Fibroblast of skin of left quadriceps (primary cell): ENCODE measurements at regions not wholly inside any gene's neighbourhood (a gene's known extent, or its start where the extent isn't known, plus 50 kb on each side); places are given as distances from the start of the nearest gene placed in this dataset.
A peak's percentile ranks its signal among the peaks of the same experiment; 100 is the strongest.

Experiments used
- DNase-seq, 2 experiments: peaks; one replicate each; pipeline ENCODE4 v3.0.0-alpha.2; 2013; ENCODE audit warnings: low read depth in 2 of 2

GRCh38 chr4:125801373-125801772 is 486.6 kb downstream of the FAT4 start:
- DNase-seq, result peak; percentile 37 to 51

- DNase-seq, result no peak
Measured at GRCh38 chr4:125801924-125802323, 487.2 kb downstream of the FAT4 start.

DNA sequence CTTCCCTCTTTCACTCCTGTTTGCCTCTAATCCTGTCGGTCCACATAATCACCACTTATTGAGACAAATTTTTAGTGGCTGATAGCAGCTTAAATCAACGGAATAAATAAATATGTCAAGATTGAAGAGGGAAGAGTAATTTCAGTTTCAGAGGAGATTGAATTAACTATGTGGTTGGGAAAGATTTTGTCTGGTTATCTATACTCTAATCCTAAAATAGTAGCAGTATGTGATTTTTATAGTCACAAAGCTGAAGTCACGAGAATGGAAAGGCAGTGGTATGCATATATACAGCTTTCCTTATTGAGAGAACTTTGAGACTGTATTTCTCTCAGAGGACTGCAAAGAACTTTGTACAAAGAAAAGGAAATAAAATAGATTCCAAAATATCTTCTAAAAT is 493.3 kb downstream of the FAT4 start:
- no peak for DNase-seq

GRCh38 chr4:125808570-125808969 is 493.8 kb downstream of the FAT4 start:
- DNase-seq, result no peak

GRCh38 chr4:125811892-125812291 is 497.1 kb downstream of the FAT4 start:
- DNase-seq, result no peak

DNA sequence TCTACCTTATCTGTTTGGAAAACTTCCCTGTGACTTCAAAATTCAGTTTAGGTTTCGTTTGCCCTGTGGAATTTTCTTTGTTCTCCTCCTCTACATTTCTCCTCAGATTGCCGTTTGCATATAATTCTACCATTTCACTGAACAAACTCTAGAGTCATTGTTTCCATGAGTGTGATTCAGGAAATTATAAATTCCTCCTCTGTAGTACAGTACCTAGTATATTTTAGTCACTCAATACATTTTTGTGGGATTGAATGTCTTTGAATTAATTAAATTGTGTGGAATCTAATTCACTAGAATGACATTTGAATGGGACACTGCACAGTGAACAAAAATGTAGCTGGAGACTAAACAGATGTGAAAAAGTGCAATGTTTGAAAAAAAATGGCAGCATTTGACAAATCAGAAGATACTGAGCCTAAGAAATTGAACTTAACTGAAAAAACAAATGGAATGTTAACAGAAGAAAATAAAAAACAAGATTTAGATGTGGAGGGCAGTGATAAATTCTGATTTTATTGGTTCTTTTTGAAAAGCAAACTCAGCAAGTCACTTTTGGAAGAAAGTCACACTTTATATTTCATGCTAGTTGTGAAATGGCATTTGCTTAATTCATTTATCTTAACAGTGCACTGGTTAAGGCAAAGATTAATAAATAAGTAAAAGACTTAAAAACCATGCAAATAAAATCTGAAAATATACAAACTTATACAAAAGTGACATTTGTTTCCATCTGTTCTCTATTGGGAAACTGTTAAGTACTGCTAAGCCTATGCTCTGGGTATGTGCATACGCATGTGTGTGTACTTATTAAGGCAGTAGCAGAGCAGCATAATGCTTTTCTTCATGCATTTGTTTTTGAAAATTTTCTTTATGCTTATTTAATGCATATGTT is 512.3 kb downstream of the FAT4 start:
- DNase-seq, result no peak

DNA sequence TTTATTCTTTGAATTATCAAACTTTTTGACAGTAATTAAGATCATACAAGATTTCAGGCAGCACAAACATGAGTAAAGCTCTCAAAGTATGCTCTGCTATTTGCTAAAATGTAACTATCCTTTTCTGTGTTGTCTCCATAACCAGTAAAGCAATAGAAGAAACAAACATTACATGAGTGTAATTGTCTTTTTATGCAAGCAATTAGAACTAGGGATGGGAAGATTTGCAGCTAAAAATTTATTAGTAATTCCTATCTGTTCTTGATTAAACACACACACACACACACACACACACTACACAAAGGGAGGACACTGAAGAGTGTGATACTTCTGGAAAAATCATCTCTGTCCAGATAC is 512.9 kb downstream of the FAT4 start:
- DNase-seq, result no peak

- no peak for DNase-seq
Measured at GRCh38 chr4:125828346-125828745, 513.6 kb downstream of the FAT4 start.

GRCh38 chr4:125832161-125832560 is 517.4 kb downstream of the FAT4 start:
- no peak for DNase-seq

GRCh38 chr4:125836597-125837195 is 521.9 kb downstream of the FAT4 start:
- DNase-seq, result no peak

- DNase-seq, result no peak
Measured at GRCh38 chr4:125837493-125838201, 522.9 kb downstream of the FAT4 start.

DNA sequence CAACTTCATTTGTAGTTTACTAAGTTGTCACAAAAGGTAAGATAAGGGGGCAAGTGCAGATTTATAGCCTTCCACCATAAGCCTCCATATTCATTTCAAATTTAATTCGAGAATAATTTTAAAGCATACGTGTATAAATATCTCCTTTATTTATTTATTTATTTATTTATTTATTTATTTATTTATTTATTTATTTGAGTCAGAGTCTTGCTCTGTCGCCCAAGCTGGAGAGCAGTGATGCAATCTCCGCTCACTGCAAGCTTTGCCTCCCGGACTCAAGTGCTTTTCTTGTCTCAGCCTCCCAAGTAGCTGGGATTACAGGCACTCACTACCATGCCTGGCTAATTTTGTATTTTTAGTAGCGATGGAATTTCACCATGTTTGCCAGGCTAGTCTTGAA is 523.4 kb downstream of the FAT4 start:
- DNase-seq, result no peak

GRCh38 chr4:125838924-125839323 is 524.2 kb downstream of the FAT4 start:
- no peak for DNase-seq

- DNase-seq, result no peak
Measured at GRCh38 chr4:125843947-125844346, 529.2 kb downstream of the FAT4 start.

DNA sequence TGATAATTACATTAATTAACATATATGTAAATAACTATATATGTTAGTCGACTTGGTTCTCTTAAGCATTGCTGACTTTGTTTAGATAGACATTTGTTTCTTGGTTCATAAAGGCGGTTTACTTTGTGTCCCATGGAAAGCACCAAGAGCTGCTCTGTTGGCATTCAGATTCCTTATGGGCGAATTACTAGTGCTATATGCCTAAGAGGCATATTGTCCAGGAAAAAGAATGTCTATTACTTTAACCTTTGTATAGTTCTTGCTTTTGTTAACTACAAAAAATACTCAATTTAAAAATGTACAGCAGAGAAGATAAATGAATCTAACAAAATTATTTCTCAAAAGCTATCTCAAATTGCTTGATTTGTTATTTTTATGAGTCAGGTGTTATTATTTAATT is 532.8 kb downstream of the FAT4 start:
- no peak for DNase-seq

GRCh38 chr4:125849869-125850268 is 535.1 kb downstream of the FAT4 start:
- peak; percentile 73 for DNase-seq

DNA sequence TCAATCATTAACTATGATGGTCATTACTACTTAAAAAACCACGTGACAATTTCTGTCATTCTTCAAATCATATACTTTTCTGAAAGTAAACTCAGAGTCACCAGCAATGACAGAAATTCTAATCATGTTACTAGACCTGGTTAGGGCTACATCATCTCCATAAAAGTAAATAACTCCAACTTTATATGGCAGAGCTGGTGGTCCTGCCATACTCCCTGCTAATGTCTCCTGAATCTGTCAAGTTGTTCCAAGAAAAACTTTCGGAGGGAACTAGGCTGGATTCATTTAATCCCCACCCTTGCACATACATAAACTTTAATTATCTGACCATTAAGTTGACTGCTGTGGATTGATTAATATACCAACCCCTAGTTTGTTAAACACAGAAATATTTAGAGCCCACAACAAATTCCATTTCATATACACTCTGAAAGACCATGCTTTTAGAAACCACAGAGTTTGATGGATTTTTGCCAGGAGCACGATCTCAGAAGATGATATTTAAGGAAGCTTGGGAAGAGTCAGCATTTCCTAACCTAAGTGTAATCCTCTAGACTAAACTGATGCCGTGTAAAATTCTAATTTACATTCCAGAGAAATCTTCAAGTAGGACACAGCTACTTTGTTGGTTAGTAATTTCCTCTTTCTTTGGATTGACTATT is 577.0 kb downstream of the FAT4 start:
- peak; percentile 100 for DNase-seq

DNA sequence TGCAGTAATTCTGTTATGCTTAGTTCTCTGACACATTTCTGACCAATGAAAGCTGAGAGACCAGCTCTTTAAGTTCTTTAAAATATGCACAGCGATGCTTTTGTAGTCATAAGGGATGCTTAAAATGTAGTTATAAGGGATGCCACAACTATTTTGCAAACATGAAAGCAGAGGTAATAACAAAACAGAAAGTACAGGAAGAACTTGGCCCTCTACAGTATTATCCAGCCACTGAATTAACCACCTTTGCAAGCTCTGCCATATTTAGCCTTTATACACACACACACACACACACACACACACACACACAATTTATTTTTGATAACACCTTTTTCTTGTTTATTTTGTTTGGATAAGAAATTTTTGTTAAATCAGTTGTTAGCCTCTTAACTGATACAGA is 590.0 kb downstream of the FAT4 start:
- no peak for DNase-seq

DNA sequence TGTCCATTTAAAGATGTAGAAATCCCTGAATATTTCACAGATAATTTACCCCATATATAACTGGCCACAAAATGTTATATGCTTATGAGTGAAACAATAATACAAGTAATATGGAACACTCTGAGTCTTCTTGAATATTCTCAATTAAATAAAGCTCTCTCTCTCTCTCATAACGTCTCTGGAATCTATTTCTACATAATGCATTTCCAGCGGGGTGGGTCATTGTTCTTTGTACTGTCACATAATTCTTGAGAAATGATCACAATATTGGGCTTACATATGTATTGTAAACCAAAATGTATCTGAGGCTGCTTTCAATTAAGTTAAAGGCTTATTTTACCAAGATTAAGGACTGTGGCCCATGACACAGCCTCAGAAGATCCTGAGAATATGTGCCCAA is 596.3 kb downstream of the FAT4 start:
- DNase-seq, result no peak

GRCh38 chr4:125911481-125911880 is 596.7 kb downstream of the FAT4 start:
- DNase-seq, result no peak

DNA sequence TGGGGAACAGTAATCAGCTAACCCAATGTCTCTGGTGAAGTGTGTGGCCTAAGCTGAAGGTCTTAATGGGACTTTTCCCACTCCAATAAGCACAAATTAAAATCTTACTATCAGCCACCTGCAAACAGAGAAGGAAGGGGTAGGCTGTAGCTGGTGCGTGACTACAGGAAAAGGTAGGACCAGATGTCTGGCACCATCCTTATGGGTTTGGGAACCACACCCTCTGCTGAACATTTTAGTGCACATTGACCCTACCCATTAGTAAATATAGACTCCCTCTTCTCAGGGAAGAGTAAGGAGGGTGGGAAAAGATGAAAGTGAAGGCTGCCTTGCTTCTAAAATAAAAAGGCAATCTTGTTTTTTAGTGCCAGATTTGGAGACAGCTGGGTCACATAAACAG is 602.8 kb downstream of the FAT4 start:
- no peak for DNase-seq

DNA sequence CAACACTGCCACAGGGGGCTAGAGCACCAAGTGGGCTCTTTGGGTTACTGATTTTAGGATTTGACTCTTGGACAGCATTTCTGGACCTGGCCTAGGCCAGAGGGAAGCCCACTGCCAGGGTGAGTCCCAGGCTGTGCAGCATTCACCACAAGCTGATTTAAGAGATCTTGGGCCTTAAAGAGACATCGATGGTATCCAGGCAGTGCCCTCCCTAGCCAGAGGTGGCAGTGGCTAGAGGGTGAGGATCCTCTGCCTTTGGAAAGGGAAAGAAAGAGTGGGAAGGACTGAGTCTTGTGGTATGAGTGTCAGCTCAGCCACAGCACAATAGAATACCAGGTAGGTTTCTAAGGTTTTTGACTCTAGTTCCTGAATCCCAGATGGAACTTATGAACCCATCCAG is 613.9 kb downstream of the FAT4 start:
- no peak for DNase-seq
